GM18909 (cell line): ENCODE measurements at regions not wholly inside any gene's neighbourhood (a gene's known extent, or its start where the extent isn't known, plus 50 kb on each side); places are given as distances from the start of the nearest gene placed in this dataset.

Experiments
- ATAC-seq: cut with Tn5 transposase; IDR thresholded peaks from one replicate; pipeline ENCODE4 v1.9.1; 2021; ENCODE audit warnings: mild to moderate bottlenecking; ENCODE audit not compliant: unreplicated experiment, poor library complexity

GRCh38 chr5:74095871-74096270, 469.9 kb downstream of the ARHGEF28 start:
- no peak for ATAC-seq

GRCh38 chr5:74094782-74095108, 468.7 kb downstream of the ARHGEF28 start:
- ATAC-seq: no peak

- no peak for ATAC-seq
Measured at GRCh38 chr5:74094096-74094781, 468.2 kb downstream of the ARHGEF28 start.

GRCh38 chr5:74093561-74093960, 467.6 kb downstream of the ARHGEF28 start:
- no peak for ATAC-seq

- ATAC-seq: no peak
Measured at GRCh38 chr5:74092766-74093165, 466.8 kb downstream of the ARHGEF28 start.

- no peak for ATAC-seq
Measured at GRCh38 chr5:74085782-74086181, 459.8 kb downstream of the ARHGEF28 start.

- no peak for ATAC-seq
Measured at GRCh38 chr5:74085186-74085585, 459.2 kb downstream of the ARHGEF28 start.

GRCh38 chr5:74083096-74083791, 457.2 kb downstream of the ARHGEF28 start:
- ATAC-seq: no peak

- ATAC-seq: no peak
Measured at GRCh38 chr5:74082512-74083055, 456.6 kb downstream of the ARHGEF28 start.

GRCh38 chr5:74081126-74081525, 455.1 kb downstream of the ARHGEF28 start:
- no peak for ATAC-seq

- no peak for ATAC-seq
Measured at GRCh38 chr5:74079971-74080556, 454.1 kb downstream of the ARHGEF28 start.

GRCh38 chr5:74075501-74076484, 449.8 kb downstream of the ARHGEF28 start:
- ATAC-seq: no peak

- no peak for ATAC-seq
Measured at GRCh38 chr5:74074111-74074510, 448.1 kb downstream of the ARHGEF28 start.

GRCh38 chr5:74073257-74073656, 447.3 kb downstream of the ARHGEF28 start:
- ATAC-seq: no peak

- ATAC-seq: no peak
Measured at GRCh38 chr5:74072646-74073045, 446.6 kb downstream of the ARHGEF28 start.

GRCh38 chr5:74070766-74071165, 444.8 kb downstream of the ARHGEF28 start:
- ATAC-seq: no peak

- no peak for ATAC-seq
Measured at GRCh38 chr5:74069741-74070140, 443.7 kb downstream of the ARHGEF28 start.

GRCh38 chr5:74067748-74068541, 441.9 kb downstream of the ARHGEF28 start:
- ATAC-seq: no peak

GRCh38 chr5:74064911-74065310, 438.9 kb downstream of the ARHGEF28 start:
- ATAC-seq: no peak

- ATAC-seq: no peak
Measured at GRCh38 chr5:74064225-74064624, 438.2 kb downstream of the ARHGEF28 start.
